H1 (cell line): ENCODE measurements at regions not wholly inside any gene's neighbourhood (a gene's known extent, or its start where the extent isn't known, plus 50 kb on each side); places are given as distances from the start of the nearest gene placed in this dataset.

Source experiments
- CREB1 ChIP-seq: IDR thresholded peaks from 2 replicates; pipeline ENCODE4 v1.6.1; 2012; ENCODE audit warnings: inconsistent platforms
- CTCF ChIP-seq, 3 experiments: IDR thresholded peaks; 1 replicate in 2 of 3; 2 replicates in 1 of 3; pipeline versions ENCODE4 v1.5.1 to v1.6.1; 2011; ENCODE audit warnings: low read length in 3 of 3, mild to moderate bottlenecking in 3 of 3, inconsistent platforms in 2 of 3, low read depth in 1 of 3, moderate library complexity in 1 of 3; ENCODE audit not compliant: insufficient read depth in 1 of 3; ENCODE audit errors: control extremely low read depth in 1 of 3
- EP300 ChIP-seq, 2 experiments: IDR thresholded peaks; 1 replicate in 1 of 2; 2 replicates in 1 of 2; pipeline ENCODE4 v1.6.1; 2011 to 2012; ENCODE audit warnings: low read depth in 2 of 2, low read length in 2 of 2, mild to moderate bottlenecking in 2 of 2, borderline replicate concordance in 1 of 2, inconsistent platforms in 1 of 2, moderate library complexity in 1 of 2
- TAF7 ChIP-seq: optimal IDR thresholded peaks from 2 replicates; pipeline ENCODE3; 2011; ENCODE audit warnings: low read depth, mild to moderate bottlenecking, inconsistent platforms, low read length, moderate library complexity, borderline replicate concordance
- USF2 ChIP-seq: IDR thresholded peaks from 2 replicates; pipeline ENCODE4 v1.6.1; 2011; ENCODE audit warnings: low read length, improper control_type of control experiment

GRCh38 chr6:112795316-112795715 lies 448.2 kb downstream of the RFPL4B start (continued):
- TF ChIP-seq USF2: no peak
- no peak for TF ChIP-seq CTCF (IDR thresholded peaks at IDR 0.05; ENCODE audit: control extremely low read depth in 1 of 3, insufficient read depth in 1 of 3, low read depth in 1 of 3, low read length in 3 of 3)
- TF ChIP-seq EP300 (IDR thresholded peaks at IDR 0.05; ENCODE audit: borderline replicate concordance in 1 of 2, low read depth in 2 of 2, low read length in 2 of 2): no peak
- no peak for TF ChIP-seq TAF7
- no peak for TF ChIP-seq CREB1
- TF ChIP-seq, all 59 proteins: peak for 0
